Astrocyte of the cerebellum (primary cell): ENCODE measurements at regions not wholly inside any gene's neighbourhood (a gene's known extent, or its start where the extent isn't known, plus 50 kb on each side); places are given as distances from the start of the nearest gene placed in this dataset.
"Not testable (repeated sequence)": the region's sequence is repeated elsewhere in the genome, so short reads cannot be mapped to it uniquely, and the experiment has no call there.

Experiments
- DNase-seq: peaks from one replicate; pipeline ENCODE4 v3.0.0-alpha.2; 2011; ENCODE audit warnings: low read depth
- H3K4me3 ChIP-seq: 2 replicates; pipeline ENCODE4 v1.5.1; 2011; ENCODE audit warnings: mild to moderate bottlenecking, low read depth, low read length, moderate library complexity
- in situ Hi-C: cut with HindIII; loops from 2 replicates; pipeline ENCODE4 v1.10.0; 2017; ENCODE audit warnings: low sequenced_read_pairs

DNA sequence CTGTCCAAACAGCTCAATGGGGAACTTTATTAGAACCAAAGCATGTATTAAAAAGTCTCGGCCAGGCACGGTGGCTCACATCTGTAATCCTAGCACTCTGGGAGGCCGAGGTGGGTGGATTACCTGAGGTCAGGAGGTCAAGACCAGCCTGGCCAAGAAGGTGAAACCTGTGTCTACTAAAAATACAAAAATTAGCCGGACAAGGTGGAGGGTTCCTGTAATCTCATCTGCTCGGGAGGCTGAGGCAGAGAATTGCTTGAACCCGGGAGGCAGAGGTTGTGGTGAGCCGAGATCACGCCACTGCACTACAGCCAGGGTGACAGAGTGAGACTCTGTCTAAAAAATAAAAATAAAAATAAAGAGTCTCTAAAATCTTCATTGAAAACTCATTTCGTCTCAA, 132.8 kb upstream of the TPTE start:
- DNase-seq, H3K4me3 ChIP-seq, in situ Hi-C loops: not testable (repeated sequence)

DNA sequence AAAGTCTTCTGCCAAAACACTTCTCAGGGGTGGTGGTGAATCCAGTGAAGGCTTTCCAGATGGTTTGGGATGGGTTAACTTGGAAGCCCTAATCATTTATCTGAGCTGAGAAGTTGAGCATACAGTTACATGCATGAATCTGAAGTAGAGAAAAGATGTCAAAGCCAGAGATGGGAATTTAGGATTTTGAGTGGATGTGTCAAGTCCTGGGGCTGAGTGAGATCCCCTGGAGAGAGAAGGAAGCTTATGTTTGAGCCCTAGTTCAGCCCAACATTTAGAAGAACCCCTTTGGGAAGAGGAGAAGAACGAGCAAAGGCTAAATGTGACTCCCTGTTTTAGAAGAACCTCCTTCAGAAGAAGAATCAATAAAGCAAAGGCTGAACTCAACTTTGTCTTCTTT, 129.1 kb upstream of the TPTE start:
- in situ Hi-C loops, DNase-seq, H3K4me3 ChIP-seq: not testable (repeated sequence)

DNA sequence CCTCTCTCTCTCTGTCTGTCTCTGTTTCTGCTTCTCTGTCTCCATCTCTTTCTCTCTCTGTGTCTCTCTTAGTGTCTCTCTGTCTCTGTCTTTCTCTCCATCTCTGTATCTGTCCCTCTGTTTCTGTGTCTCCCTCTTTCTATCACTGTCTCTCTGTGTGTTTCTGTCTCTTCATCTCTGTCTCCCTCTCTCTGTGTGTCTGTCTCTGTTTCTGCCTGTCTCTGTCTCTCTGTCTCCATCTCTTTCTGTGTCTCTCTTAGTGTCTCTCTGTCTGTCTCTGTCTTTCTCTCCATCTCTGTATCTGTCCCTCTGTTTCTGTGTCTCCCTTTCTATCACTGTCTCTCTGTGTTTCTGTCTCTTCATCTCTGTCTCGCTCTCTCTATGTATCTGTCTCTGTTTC, 125.4 kb upstream of the TPTE start:
- H3K4me3 ChIP-seq, DNase-seq, in situ Hi-C loops: not testable (repeated sequence)

DNA sequence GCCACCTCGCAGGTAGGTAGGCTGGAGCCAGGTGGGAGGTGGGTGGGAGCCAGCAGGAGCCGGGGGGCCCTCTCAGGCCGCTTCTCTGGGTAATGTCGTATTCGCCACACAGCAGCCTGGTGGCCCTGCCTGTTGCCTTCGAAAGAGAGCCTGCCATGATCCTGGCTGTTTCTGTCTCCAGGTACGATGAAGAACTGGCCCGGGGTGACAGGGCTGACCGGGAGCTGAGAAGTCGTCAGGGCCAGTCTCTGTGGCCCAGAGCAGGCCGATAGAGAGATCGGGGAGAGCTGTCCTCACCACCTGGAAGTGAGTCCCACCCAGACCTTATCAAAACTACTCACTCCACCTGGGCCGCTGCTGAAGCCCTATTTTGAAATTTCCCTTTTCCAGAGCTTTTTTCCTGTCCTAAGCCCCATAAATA, 123.9 kb upstream of the TPTE start:
- in situ Hi-C loops, H3K4me3 ChIP-seq, DNase-seq: not testable (repeated sequence)

DNA sequence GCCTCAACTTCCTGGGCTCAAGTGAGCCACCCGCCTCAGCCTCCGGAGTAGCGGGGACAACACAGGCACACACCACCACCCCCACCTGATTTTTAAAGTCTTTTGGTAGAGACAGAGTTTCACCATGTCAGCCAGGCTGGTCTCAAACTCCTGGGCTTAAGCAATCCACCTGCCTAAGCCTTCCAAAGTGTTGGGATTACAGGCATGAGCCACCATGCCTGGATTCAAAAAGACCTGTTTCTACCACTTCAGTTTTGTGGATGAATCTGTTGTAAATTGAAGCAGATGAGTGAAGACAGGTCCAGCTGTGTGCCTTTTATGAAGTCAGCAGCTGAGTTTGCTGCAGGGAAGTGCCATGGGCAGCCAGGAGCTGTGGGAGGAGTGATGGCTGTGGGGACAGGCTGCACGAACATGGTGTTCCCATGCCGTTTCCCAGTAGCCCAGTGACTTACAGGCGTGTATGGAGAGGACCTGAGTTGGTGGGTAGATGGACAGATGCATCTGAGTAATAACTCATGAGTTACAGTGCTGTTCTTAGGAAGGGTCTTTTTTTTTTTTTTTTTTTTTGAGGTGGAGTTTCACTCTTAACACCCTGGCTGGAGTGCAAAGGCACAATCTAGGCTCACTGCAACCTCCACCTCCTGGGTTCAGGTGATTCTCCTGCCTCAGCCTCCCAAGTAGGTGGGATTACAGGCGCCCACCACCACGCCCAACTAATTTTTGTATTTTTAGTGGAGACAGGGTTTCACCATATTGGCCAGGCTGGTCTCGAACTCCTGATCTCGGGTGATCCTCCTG, 122.5 kb upstream of the TPTE start:
- H3K4me3 ChIP-seq, DNase-seq, in situ Hi-C loops: not testable (repeated sequence)

DNA sequence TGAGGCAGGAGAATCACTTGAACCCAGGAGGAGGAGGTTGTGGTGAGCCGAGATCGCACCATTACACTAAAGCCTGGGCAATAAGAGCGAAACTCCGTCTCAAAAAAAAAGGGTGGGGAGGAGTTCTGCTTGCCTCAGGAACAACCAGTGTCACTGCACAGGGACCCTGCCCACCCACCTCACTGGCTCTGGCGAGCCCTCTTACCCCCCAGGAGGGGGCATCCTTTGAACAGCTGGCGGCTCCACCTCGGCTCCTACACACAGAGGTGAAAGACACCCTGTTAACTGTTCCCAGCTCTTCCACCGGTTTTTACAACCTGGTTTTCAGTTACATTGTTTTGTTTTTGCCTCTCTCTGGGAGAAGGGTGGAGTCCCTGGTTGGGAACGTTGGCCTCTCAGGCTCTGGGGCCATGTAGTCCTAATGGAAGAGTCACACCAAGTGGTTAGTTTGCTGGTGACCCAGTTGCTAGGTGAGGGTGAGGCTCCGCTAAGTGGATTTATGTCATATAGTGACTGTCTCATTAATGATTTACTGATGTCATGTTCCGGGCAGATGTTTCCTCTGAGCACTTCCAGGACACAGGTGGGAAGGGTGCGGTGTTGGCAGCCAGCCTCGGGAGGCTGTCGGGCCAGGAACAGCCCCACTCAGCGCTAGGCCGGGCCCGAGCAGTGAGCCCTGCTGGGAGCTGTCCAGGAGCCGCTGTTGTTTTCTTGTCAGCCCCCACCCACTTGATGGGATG, 120.6 kb upstream of the TPTE start:
- in situ Hi-C loops, H3K4me3 ChIP-seq, DNase-seq: not testable (repeated sequence)

DNA sequence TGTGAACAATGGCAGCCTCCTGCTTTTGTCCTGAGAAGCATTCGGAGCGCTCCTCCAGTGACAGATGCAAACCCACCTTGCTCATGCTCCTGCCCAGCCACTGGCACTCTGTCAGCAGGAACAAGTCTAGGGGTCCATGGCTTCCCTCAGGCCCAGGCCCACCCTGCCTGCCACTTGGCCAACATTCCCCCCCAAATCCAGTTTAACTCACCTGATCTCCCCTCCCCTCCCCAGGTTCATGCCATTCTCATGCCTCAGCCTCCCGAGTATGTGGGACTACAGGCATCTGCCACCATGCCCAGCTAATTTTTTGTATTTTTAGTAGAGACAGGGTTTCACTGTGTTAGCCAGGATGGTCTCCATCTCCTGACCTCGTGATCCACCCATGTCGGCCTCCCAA, 118.9 kb upstream of the TPTE start:
- H3K4me3 ChIP-seq, in situ Hi-C loops, DNase-seq: not testable (repeated sequence)

DNA sequence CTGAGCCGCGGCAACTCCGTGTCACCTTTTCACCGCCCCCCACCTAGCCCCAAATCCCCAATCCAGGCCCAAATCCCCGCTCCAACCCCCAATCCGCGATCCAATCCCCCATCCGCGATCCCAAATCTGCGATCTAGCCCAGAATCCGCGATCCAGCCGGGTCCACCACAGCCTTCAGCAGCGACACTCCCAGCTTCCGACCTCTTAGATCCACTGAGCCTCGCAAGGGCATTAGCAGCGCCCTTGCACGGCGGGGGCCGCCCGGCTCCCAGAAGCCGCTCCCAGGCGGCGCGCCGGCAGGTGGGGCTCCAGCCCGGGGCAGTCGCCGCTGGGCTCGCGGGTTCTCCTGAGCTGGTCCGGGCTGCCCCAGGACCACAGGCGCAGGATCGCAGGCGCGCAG, 116.1 kb upstream of the TPTE start:
- DNase-seq, H3K4me3 ChIP-seq, in situ Hi-C loops: not testable (repeated sequence)

DNA sequence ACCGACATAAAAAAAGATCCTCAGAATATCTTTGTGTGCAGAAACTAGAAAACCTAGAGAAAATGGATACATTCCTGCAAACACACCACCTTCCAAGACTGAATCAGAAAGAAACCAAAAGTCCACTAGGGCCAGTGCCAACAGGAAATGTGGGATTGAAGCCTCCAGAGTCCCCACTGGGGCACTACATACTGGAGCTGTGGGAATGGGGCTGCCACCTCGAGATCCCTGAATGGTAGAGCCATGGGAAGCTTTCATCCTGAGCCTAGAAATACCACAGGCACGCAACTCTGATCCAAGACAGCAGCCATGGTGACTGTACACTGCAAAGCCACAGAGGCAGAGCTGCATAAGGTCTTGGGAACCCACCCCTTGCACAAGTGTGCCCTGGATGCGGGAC, 111.6 kb upstream of the TPTE start:
- in situ Hi-C loops, H3K4me3 ChIP-seq, DNase-seq: not testable (repeated sequence)

DNA sequence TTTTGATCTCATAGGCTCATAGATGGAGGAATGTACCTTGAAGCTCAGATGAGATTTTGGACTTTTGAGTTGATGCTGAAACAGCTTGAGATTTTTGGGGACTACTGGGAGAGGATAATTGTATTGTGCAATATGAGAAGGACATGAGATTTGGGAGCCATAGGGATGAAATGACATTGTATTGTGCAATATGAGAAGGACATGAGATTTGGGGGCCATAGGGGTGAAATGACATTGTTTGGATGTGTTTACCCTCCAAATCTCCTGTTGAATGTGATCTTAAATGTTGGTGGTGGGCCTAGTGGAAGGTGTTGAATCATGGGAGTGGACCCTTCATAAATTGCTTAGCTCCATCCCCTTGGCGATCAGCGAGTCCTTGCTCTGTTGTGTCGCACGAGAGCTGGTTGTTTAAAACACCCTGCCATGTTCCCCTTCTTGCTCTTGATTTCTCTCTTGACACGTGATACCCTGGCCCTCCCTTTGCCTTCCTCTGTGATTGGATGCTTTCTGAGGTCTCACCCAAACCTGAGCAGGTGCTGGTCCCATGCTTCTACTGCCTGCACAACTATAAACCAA, 110.9 kb upstream of the TPTE start:
- H3K4me3 ChIP-seq, DNase-seq, in situ Hi-C loops: not testable (repeated sequence)

DNA sequence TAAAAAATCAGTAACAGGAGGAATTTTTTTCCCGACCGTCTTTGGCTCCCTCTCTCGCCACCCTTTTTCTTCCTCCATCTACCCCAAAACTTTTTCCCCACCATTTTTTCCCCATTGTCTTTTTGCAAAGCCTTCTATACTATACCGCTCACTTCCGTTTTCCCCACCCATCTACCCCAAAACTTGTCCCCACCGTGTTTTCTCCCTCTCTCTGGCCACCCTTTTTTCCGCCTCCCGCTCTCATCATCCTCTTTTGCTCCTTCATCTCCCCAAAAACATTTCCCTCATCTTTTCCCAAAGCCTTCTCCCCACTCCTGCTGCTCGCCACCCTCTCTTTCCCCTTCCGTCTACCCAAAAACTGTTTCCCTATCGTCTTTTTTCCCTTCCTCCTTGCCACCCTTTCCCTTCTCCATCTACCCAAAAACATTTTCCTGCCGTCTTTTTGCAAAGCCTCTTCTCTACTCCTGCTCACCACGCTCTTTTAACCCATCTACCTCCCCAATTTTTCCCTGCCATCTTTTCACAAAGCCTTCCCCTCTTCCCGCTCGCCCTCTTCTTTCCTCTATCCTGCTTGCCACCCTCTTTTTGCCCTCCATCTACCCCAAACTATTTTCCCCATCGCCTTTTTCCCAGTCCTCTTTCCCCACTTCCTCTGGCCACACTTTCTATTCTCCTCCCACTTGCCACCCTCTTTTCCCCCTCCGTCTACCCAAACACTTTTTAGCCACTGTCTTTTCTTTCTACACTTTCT, 109.4 kb upstream of the TPTE start:
- DNase-seq, H3K4me3 ChIP-seq, in situ Hi-C loops: not testable (repeated sequence)

DNA sequence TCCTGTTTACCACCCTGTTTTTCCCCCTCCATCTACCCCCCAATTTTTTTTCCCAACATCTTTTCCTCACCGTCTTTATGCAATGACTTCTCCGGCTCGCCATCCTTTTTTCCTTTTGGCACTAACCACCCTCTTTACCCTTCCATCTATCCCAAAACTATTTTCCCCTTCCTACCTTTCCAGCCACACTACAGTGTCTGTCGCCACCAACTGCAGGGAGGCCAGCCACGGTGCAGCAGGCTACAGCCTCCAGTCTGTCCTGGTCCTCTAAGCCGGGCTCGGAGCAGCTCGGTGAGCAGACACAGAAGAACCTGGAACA, 108.5 kb upstream of the TPTE start:
- in situ Hi-C loops, DNase-seq: not testable (repeated sequence)

DNA sequence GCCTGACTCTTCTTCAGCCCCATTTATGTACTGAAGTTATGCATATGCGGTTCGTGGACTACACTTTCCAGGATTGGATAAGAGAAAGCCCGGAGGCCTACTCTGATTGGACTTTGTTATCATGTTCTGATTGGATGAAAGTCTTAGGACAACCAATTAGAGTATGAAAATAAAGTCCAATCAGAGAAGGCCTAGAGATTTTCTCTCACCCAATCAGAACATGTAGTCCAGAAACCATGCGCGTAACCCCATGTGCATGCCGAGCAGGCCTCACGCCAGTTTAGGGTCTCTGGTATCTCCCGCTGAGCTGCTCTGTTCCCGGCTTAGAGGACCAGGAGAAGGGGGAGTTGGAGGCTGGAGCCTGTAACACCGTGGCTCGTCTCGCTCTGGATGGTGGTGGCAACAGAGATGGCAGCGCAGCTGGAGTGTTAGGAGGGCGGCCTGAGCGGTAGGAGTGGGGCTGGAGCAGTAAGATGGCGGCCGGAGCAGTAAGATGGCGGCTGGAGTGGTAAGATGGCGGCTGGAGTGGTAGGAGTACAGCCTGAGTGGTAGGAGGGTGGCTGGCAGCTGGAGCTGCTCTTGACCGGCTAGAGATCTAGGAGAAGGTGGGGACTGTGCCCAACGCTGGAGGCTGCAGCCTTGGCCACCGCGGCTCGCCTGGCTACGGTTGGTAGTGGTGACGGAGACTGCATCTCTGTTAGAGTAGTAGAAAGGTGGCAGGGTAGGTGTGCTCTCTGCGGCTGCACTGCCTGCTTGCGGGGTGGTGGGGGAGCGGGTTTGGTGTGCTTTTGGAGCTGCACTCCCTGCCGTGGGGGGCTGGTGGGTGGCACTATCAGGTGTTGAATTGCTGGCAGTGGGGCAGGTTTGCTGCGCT, 107.9 kb upstream of the TPTE start:
- in situ Hi-C loops, DNase-seq, H3K4me3 ChIP-seq: not testable (repeated sequence)

More for the DNA sequence above, 108.5 kb upstream of the TPTE start:
- H3K4me3 ChIP-seq: not testable (repeated sequence)

DNA sequence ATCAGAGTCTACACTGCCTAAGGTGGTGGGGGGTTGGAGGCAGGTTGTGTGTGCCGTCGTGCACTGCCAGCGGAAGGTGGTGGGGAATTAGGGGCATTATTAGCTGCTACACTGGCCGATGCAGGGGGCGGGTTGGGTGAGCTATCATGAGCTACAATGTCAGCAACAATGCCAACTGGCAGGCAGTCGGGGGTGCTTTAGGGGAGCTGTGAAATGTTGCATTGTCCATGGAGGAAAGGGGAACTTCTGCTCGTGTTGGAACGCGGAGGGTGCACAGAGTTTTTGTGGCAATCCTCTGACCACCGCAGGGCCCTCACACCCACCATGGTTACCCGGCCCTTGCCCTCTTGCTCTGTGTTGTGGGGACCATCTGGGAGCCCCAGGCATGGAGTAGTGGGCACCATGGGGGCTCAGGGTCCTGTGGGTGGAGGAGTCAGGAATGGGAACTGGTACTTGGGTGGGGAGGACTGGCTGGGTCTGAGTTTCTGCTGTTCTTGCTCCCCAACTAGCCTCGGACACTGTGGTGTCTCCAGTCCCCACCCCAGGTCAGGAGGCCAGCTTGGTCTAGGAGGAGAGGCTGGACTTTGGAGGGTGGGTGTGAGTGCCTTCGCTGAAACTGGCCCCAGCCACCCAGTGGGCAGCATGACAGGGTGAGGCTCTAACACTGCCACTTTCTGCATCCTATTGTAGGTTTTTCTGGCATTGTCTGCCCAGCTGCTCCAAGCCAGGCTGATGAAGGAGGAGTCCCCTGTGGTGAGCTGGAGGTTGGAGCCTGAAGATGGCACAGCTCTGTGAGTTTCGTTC, 107.1 kb upstream of the TPTE start:
- DNase-seq, H3K4me3 ChIP-seq, in situ Hi-C loops: not testable (repeated sequence)

DNA sequence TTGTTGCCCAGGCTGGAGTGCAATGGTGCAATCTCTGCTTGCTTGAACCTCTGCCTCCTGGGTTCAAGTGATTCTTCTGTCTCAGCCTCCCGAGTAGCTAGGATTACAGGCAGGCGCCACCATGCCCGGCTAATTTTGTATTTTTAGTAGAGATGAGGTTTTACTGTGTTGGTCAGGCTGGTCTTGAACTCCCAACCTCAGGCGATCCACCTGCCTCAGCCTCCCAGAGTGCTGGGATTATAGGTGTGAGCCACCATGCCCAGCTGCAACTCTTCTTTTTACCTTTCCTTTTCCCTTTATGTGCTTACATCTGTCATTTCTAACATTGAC, 106.5 kb upstream of the TPTE start:
- DNase-seq, H3K4me3 ChIP-seq, in situ Hi-C loops: not testable (repeated sequence)

DNA sequence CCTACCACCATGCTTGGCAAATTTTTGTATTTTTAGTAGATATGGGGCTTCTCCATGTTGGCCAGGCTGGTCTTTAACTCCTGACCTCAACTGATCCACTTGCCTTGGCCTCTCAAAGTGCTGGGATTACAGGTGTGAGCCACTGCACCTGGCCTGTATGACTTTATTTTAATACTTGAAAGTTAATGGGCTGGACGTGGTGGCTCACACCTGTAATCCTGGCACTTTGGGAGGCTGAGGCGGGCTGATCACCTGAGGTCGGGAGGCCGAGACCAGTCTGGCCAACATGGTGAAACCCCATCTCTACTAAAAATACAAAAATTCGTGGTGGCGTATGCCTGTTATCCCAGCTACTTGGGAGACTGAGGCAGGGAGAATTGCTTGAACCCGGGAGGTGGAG, 105.9 kb upstream of the TPTE start:
- in situ Hi-C loops, DNase-seq, H3K4me3 ChIP-seq: not testable (repeated sequence)
